K562 (cell line): ENCODE measurements at regions not wholly inside any gene's neighbourhood (a gene's known extent, or its start where the extent isn't known, plus 50 kb on each side); places are given as distances from the start of the nearest gene placed in this dataset.

Source experiments
- BRD4 ChIP-seq: fragments of 200-600 bp; sonication (generic); IDR thresholded peaks from 2 replicates; pipeline ENCODE4 v1.6.1; 2017; ENCODE audit warnings: inconsistent platforms
- KLF10 ChIP-seq: fragments of 250-450 bp; sonication (Bioruptor Pico); IDR thresholded peaks from 2 replicates; pipeline ENCODE4 v1.6.1; 2021; ENCODE audit warnings: matching md5 sums
- KLF16 ChIP-seq: IDR thresholded peaks from 2 replicates; pipeline ENCODE4 v1.6.1; 2016; ENCODE audit warnings: antibody characterized with exemption
- NR1H2 ChIP-seq: sonication (generic); formaldehyde crosslinking; IDR thresholded peaks from 2 replicates; pipeline ENCODE4 v1.4.0; 2020; ENCODE audit warnings: mild to moderate bottlenecking, missing genetic modification reagents
- NRF1 ChIP-seq, 2 experiments: fragments of 450-650 bp; IDR thresholded peaks in 1 of 2; conservative IDR thresholded peaks in 1 of 2; 2 replicates each; pipeline ENCODE4 v1.6.1; 2014; ENCODE audit warnings: mild to moderate bottlenecking in 2 of 2
- POLR3G ChIP-seq: IDR thresholded peaks from 2 replicates; pipeline ENCODE4 v1.6.1; 2011; ENCODE audit not compliant: insufficient read length, insufficient replicate concordance; ENCODE audit errors: extremely low read depth
- RFX1 ChIP-seq: fragments of 450-650 bp; IDR thresholded peaks from 2 replicates; pipeline ENCODE4 v1.6.1; 2016; ENCODE audit warnings: mild to moderate bottlenecking, moderate library complexity
- SREBF2 ChIP-seq: sonication (generic); formaldehyde crosslinking; IDR thresholded peaks from 2 replicates; pipeline ENCODE4 v1.4.0; 2020; ENCODE audit warnings: mild to moderate bottlenecking, missing genetic modification reagents
- ZBTB17 ChIP-seq: fragments of 450-650 bp; formaldehyde crosslinking; IDR thresholded peaks from 2 replicates; pipeline ENCODE4 v1.4.0; 2020; ENCODE audit warnings: mild to moderate bottlenecking
- ZC3H8 ChIP-seq: fragments of 450-650 bp; IDR thresholded peaks from 2 replicates; pipeline ENCODE4 v1.6.1; 2017
- TF ChIP-seq, protein P1 (sequence below): fragments of 200-600 bp; sonication (generic); IDR thresholded peaks from one replicate; pipeline ENCODE4 v1.6.1; 2012; ENCODE audit warnings: mild to moderate bottlenecking, low read depth, low read length, inconsistent platforms
- TF ChIP-seq, protein P2 (sequence below), 2 experiments: fragments of 200-800 bp in 1 of 2; sonication (Bioruptor generic) in 1 of 2; sonication (generic) in 1 of 2; formaldehyde crosslinking in 1 of 2; IDR thresholded peaks in 1 of 2; conservative IDR thresholded peaks in 1 of 2; 2 replicates each; pipeline versions ENCODE4 v1.5.0 to v1.6.1; 2016 to 2020; ENCODE audit warnings: missing compliant biosample characterization in 1 of 2, missing genetic modification characterization in 1 of 2, missing genetic modification reagents in 1 of 2
- TF ChIP-seq, protein P3 (sequence below), 2 experiments: IDR thresholded peaks; 2 replicates each; pipeline ENCODE4 v1.6.1; 2011; ENCODE audit warnings: borderline replicate concordance in 1 of 2, control low read depth in 1 of 2, low read depth in 1 of 2, low read length in 1 of 2, mild to moderate bottlenecking in 1 of 2, mixed read lengths in 1 of 2, moderate library complexity in 1 of 2; ENCODE audit not compliant: insufficient read depth in 1 of 2, insufficient read length in 1 of 2, poor library complexity in 1 of 2, severe bottlenecking in 1 of 2; ENCODE audit errors: extremely low read depth in 1 of 2

DNA sequence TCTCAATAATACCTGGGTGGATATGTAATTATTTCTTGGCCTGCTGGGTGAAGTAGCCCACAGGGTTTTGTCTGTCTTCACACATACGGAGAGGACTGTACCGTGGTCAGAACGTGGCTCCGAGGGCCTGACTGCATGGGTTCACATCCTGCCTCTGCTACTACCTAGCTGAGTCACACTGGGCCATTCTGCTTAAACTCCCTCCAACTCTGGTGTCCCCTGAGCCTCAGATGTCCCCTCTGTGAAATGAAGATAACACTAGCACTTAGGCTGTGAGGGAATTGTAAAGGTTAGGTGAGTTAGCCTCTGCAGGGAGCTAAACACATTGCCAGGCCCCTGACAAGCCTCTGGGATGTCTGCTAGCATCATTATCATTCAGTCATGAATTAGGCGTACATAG, 120.1 kb upstream of the NABP1 start (continued):
- TF ChIP-seq POLR3G (no peak), SREBF2 (no peak), NR1H2 (no peak), KLF16 (no peak), ZBTB17 (no peak), RFX1 (no peak), ZC3H8 (no peak), NRF1 (conservative IDR thresholded peaks at IDR 0.05 in 1 of 2, IDR thresholded peaks at IDR 0.05 in 1 of 2) (no peak), KLF10 (CRISPR knock-in tag) (no peak), BRD4 (no peak)
- TF ChIP-seq, protein P1, sequence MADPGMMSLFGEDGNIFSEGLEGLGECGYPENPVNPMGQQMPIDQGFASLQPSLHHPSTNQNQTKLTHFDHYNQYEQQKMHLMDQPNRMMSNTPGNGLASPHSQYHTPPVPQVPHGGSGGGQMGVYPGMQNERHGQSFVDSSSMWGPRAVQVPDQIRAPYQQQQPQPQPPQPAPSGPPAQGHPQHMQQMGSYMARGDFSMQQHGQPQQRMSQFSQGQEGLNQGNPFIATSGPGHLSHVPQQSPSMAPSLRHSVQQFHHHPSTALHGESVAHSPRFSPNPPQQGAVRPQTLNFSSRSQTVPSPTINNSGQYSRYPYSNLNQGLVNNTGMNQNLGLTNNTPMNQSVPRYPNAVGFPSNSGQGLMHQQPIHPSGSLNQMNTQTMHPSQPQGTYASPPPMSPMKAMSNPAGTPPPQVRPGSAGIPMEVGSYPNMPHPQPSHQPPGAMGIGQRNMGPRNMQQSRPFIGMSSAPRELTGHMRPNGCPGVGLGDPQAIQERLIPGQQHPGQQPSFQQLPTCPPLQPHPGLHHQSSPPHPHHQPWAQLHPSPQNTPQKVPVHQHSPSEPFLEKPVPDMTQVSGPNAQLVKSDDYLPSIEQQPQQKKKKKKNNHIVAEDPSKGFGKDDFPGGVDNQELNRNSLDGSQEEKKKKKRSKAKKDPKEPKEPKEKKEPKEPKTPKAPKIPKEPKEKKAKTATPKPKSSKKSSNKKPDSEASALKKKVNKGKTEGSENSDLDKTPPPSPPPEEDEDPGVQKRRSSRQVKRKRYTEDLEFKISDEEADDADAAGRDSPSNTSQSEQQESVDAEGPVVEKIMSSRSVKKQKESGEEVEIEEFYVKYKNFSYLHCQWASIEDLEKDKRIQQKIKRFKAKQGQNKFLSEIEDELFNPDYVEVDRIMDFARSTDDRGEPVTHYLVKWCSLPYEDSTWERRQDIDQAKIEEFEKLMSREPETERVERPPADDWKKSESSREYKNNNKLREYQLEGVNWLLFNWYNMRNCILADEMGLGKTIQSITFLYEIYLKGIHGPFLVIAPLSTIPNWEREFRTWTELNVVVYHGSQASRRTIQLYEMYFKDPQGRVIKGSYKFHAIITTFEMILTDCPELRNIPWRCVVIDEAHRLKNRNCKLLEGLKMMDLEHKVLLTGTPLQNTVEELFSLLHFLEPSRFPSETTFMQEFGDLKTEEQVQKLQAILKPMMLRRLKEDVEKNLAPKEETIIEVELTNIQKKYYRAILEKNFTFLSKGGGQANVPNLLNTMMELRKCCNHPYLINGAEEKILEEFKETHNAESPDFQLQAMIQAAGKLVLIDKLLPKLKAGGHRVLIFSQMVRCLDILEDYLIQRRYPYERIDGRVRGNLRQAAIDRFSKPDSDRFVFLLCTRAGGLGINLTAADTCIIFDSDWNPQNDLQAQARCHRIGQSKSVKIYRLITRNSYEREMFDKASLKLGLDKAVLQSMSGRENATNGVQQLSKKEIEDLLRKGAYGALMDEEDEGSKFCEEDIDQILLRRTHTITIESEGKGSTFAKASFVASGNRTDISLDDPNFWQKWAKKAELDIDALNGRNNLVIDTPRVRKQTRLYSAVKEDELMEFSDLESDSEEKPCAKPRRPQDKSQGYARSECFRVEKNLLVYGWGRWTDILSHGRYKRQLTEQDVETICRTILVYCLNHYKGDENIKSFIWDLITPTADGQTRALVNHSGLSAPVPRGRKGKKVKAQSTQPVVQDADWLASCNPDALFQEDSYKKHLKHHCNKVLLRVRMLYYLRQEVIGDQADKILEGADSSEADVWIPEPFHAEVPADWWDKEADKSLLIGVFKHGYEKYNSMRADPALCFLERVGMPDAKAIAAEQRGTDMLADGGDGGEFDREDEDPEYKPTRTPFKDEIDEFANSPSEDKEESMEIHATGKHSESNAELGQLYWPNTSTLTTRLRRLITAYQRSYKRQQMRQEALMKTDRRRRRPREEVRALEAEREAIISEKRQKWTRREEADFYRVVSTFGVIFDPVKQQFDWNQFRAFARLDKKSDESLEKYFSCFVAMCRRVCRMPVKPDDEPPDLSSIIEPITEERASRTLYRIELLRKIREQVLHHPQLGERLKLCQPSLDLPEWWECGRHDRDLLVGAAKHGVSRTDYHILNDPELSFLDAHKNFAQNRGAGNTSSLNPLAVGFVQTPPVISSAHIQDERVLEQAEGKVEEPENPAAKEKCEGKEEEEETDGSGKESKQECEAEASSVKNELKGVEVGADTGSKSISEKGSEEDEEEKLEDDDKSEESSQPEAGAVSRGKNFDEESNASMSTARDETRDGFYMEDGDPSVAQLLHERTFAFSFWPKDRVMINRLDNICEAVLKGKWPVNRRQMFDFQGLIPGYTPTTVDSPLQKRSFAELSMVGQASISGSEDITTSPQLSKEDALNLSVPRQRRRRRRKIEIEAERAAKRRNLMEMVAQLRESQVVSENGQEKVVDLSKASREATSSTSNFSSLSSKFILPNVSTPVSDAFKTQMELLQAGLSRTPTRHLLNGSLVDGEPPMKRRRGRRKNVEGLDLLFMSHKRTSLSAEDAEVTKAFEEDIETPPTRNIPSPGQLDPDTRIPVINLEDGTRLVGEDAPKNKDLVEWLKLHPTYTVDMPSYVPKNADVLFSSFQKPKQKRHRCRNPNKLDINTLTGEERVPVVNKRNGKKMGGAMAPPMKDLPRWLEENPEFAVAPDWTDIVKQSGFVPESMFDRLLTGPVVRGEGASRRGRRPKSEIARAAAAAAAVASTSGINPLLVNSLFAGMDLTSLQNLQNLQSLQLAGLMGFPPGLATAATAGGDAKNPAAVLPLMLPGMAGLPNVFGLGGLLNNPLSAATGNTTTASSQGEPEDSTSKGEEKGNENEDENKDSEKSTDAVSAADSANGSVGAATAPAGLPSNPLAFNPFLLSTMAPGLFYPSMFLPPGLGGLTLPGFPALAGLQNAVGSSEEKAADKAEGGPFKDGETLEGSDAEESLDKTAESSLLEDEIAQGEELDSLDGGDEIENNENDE: no peak
- TF ChIP-seq, protein P2, sequence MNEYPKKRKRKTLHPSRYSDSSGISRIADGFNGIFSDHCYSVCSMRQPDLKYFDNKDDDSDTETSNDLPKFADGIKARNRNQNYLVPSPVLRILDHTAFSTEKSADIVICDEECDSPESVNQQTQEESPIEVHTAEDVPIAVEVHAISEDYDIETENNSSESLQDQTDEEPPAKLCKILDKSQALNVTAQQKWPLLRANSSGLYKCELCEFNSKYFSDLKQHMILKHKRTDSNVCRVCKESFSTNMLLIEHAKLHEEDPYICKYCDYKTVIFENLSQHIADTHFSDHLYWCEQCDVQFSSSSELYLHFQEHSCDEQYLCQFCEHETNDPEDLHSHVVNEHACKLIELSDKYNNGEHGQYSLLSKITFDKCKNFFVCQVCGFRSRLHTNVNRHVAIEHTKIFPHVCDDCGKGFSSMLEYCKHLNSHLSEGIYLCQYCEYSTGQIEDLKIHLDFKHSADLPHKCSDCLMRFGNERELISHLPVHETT (CRISPR knock-in tag; conservative IDR thresholded peaks at IDR 0.05 in 1 of 2, IDR thresholded peaks at IDR 0.05 in 1 of 2): no peak
- TF ChIP-seq, protein P3, sequence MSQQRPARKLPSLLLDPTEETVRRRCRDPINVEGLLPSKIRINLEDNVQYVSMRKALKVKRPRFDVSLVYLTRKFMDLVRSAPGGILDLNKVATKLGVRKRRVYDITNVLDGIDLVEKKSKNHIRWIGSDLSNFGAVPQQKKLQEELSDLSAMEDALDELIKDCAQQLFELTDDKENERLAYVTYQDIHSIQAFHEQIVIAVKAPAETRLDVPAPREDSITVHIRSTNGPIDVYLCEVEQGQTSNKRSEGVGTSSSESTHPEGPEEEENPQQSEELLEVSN (IDR thresholded peaks at IDR 0.05; ENCODE audit: borderline replicate concordance in 1 of 2, extremely low read depth in 1 of 2, insufficient read depth in 1 of 2, insufficient read length in 1 of 2, low read depth in 1 of 2, low read length in 1 of 2, poor library complexity in 1 of 2, severe bottlenecking in 1 of 2): peak; percentile 80 to 96
